KMS-11 (cell line): ENCODE measurements at regions not wholly inside any gene's neighbourhood (a gene's known extent, or its start where the extent isn't known, plus 50 kb on each side); places are given as distances from the start of the nearest gene placed in this dataset.

ENCODE experiments used
- H2AFZ ChIP-seq: fragments of 200-600 bp; sonication (generic); 2 replicates; pipeline ENCODE4 v1.6.1; 2016; ENCODE audit warnings: antibody characterized with exemption, mixed run types, low read depth
- H3K27ac ChIP-seq: fragments of 200-600 bp; sonication (generic); 2 replicates; pipeline ENCODE4 v1.6.1; 2016; ENCODE audit warnings: mild to moderate bottlenecking, mixed run types
- H3K27me3 ChIP-seq: fragments of 200-600 bp; sonication (generic); 2 replicates; pipeline ENCODE4 v1.6.1; 2017; ENCODE audit warnings: mild to moderate bottlenecking, low read depth, mixed run types, moderate library complexity; ENCODE audit not compliant: insufficient read depth
- H3K36me3 ChIP-seq: fragments of 200-600 bp; sonication (generic); 2 replicates; pipeline ENCODE4 v1.6.1; 2017; ENCODE audit warnings: mild to moderate bottlenecking, mixed run types; ENCODE audit not compliant: insufficient read depth
- H3K4me1 ChIP-seq: fragments of 200-600 bp; sonication (generic); 2 replicates; pipeline ENCODE4 v1.6.1; 2016; ENCODE audit warnings: mild to moderate bottlenecking, low read depth, mixed run types; ENCODE audit not compliant: poor library complexity, severe bottlenecking
- H3K4me2 ChIP-seq: fragments of 200-600 bp; sonication (generic); 2 replicates; pipeline ENCODE4 v1.7.0; 2016; ENCODE audit warnings: mild to moderate bottlenecking, mixed run types
- H3K4me3 ChIP-seq: fragments of 200-600 bp; sonication (generic); IDR thresholded peaks from 2 replicates; pipeline ENCODE4 v1.6.1; 2017; ENCODE audit warnings: low read depth, low read length, mixed read lengths; ENCODE audit not compliant: insufficient read depth
- H3K79me2 ChIP-seq: fragments of 200-600 bp; sonication (generic); 2 replicates; pipeline ENCODE4 v1.6.1; 2016; ENCODE audit warnings: low read depth, mixed run types; ENCODE audit not compliant: insufficient read depth
- H3K9ac ChIP-seq: fragments of 200-600 bp; sonication (generic); 2 replicates; pipeline ENCODE4 v1.6.1; 2016; ENCODE audit warnings: mild to moderate bottlenecking, mixed run types
- H4K20me1 ChIP-seq: fragments of 200-600 bp; sonication (generic); 2 replicates; pipeline ENCODE4 v1.6.1; 2016; ENCODE audit warnings: mild to moderate bottlenecking, mixed run types; ENCODE audit not compliant: insufficient read depth
- TF ChIP-seq, protein P1 (sequence below): fragments of 200-600 bp; sonication (generic); conservative IDR thresholded peaks from 2 replicates; pipeline ENCODE4 v1.6.1; 2017; ENCODE audit warnings: low read depth, mild to moderate bottlenecking, antibody characterized with exemption, low read length, moderate library complexity, mixed read lengths

GRCh38 chr15:38620851-38621594, 56.4 kb upstream of the RASGRP1 start:
- TF ChIP-seq, protein P1, sequence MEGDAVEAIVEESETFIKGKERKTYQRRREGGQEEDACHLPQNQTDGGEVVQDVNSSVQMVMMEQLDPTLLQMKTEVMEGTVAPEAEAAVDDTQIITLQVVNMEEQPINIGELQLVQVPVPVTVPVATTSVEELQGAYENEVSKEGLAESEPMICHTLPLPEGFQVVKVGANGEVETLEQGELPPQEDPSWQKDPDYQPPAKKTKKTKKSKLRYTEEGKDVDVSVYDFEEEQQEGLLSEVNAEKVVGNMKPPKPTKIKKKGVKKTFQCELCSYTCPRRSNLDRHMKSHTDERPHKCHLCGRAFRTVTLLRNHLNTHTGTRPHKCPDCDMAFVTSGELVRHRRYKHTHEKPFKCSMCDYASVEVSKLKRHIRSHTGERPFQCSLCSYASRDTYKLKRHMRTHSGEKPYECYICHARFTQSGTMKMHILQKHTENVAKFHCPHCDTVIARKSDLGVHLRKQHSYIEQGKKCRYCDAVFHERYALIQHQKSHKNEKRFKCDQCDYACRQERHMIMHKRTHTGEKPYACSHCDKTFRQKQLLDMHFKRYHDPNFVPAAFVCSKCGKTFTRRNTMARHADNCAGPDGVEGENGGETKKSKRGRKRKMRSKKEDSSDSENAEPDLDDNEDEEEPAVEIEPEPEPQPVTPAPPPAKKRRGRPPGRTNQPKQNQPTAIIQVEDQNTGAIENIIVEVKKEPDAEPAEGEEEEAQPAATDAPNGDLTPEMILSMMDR, result no peak
- Histone ChIP-seq H3K4me2 (no peak overlapping the region), H3K36me3 (no peaks in the 10 kb centered on the region), H3K27ac (no peak overlapping the region), H3K4me3 (no peak overlapping the region), H3K4me1 (no peaks in the 10 kb centered on the region), H2AFZ (no peak overlapping the region), H3K27me3 (no peaks in the 10 kb centered on the region), H4K20me1 (no peaks in the 10 kb centered on the region), H3K9ac (no peak overlapping the region), H3K79me2 (no peaks in the 10 kb centered on the region)

- H3K27me3 ChIP-seq, result no peaks in the 10 kb centered on the region
Observed at GRCh38 chr15:38622304-38622703, 57.7 kb upstream of the RASGRP1 start.

DNA sequence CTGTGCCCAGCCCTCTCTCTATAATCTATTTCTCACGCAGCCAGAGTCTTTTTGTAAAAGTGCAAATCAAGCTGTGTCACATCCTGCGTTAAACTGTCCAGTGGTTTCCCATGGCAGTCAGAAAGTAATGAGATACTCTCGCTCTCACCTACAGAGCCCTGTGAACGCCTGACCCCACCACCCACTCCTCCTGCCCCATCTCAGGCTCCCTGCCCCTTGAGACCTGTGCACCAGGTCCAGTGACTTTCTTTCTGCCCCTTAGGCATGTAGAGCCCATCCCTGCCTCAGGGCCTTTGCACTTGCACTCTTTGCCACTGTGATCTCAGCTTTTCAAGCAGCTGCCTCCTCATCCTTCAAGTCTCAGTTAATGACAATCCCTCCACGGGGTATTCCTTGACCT, 58.3 kb upstream of the RASGRP1 start:
- Histone ChIP-seq H2AFZ (no peak overlapping the region), H4K20me1 (no peaks in the 10 kb centered on the region), H3K9ac (no peak overlapping the region), H3K4me3 (no peak overlapping the region), H3K4me1 (no peaks in the 10 kb centered on the region), H3K79me2 (no peaks in the 10 kb centered on the region), H3K27me3 (no peaks in the 10 kb centered on the region), H3K36me3 (no peaks in the 10 kb centered on the region), H3K4me2 (no peak overlapping the region), H3K27ac (no peak overlapping the region)
- TF ChIP-seq, protein P1, result no peak

More at GRCh38 chr15:38622304-38622703, 57.7 kb upstream of the RASGRP1 start:
- H4K20me1 ChIP-seq, result no peaks in the 10 kb centered on the region
- H3K4me3 ChIP-seq, result no peak overlapping the region
- TF ChIP-seq, protein P1, result no peak
- H3K79me2 ChIP-seq, result no peaks in the 10 kb centered on the region
- H2AFZ ChIP-seq, result no peak overlapping the region
- H3K9ac ChIP-seq, result no peak overlapping the region
- H3K4me1 ChIP-seq, result no peaks in the 10 kb centered on the region
- H3K27ac ChIP-seq, result no peak overlapping the region
- no peak overlapping the region for H3K4me2 ChIP-seq
- H3K36me3 ChIP-seq, result no peaks in the 10 kb centered on the region

DNA sequence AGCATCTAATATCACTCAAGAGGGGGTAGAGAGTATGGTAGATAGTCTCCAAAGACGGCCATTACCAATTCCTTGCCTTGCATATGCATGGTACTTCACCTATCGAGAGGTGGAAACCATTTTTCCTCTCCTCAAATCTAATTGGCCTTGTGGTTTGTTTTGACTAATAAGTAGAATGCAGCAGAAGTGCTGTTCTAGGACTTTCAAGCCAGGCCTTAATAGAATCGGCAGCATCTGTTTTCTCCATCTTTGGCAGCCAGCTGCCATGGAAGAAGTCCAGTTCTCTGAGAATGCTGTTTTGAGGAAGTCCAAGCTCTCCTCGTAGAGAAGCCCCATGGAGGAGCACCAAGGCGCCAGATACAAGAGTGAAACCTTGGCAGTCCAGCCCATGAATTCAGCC, 59.1 kb upstream of the RASGRP1 start:
- Histone ChIP-seq H3K4me2 (no peak overlapping the region), H3K79me2 (no peaks in the 10 kb centered on the region), H2AFZ (no peak overlapping the region), H3K27me3 (no peaks in the 10 kb centered on the region), H3K9ac (no peak overlapping the region), H3K36me3 (no peaks in the 10 kb centered on the region), H3K4me3 (no peak overlapping the region), H3K4me1 (no peaks in the 10 kb centered on the region), H3K27ac (no peak overlapping the region), H4K20me1 (no peaks in the 10 kb centered on the region)
- TF ChIP-seq, protein P1, result no peak
